Progenitor cell of endocrine pancreas (in vitro differentiated cells): ENCODE measurements at regions not wholly inside any gene's neighbourhood (a gene's known extent, or its start where the extent isn't known, plus 50 kb on each side); places are given as distances from the start of the nearest gene placed in this dataset.

Experiments
- DNase-seq: peaks from one replicate; pipeline ENCODE4 v3.0.0; 2021; ENCODE audit warnings: low spot score; ENCODE audit not compliant: unreplicated experiment
- H3K27ac Mint-ChIP-seq: 2 replicates; pipeline ENCODE4 v1.8.0; 2021; ENCODE audit warnings: mild to moderate bottlenecking, moderate library complexity, mixed read lengths
- H3K27me3 Mint-ChIP-seq: 2 replicates; pipeline ENCODE4 v1.8.0; 2021; ENCODE audit warnings: mixed read lengths
- H3K36me3 Mint-ChIP-seq: 2 replicates; pipeline ENCODE4 v1.8.0; 2022; ENCODE audit warnings: mixed read lengths; ENCODE audit not compliant: insufficient read depth
- H3K4me1 Mint-ChIP-seq: 2 replicates; pipeline ENCODE4 v1.8.0; 2021; ENCODE audit warnings: low read depth, mixed read lengths
- H3K4me3 Mint-ChIP-seq: 2 replicates; pipeline ENCODE4 v1.8.0; 2021; ENCODE audit warnings: low read depth, mild to moderate bottlenecking, moderate library complexity, mixed read lengths
- H3K9me3 Mint-ChIP-seq: 2 replicates; pipeline ENCODE4 v1.8.0; 2021; ENCODE audit warnings: low read depth, mixed read lengths
- TF ChIP-seq, protein P1 (sequence below): fragments of 200-600 bp; sonication (generic); IDR thresholded peaks from one replicate; pipeline ENCODE4 v1.5.0; 2021; ENCODE audit warnings: antibody characterized with exemption, mild to moderate bottlenecking; ENCODE audit not compliant: unreplicated experiment

DNA sequence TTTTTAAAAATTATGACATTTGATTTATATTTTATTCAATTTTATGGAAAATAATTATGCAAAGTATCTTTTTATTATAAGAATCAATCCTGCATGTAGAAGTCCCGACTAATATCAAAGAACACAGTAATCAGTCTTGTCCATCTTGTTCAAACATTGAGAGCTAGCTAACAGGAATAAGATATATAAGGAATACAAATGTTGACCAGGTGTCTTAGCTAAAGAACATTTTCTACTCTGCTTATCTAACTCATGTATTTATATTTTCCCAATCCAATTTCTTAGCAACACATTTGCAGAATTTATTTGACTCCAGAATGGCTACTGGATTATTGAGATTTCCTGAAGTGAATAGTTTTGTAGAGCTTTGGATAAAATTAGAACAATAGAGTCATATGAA is 61.5 kb upstream of the NR3C2 start:
- Mint-ChIP-seq H3K27ac (no peak overlapping the region), H3K27me3 (no peaks in the 10 kb centered on the region), H3K36me3 (no peaks in the 10 kb centered on the region), H3K4me3 (no peak overlapping the region), H3K4me1 (no peaks in the 10 kb centered on the region), H3K9me3 (peaks cover 9% of the 10 kb centered on the region)
- DNase-seq, result no peak
- TF ChIP-seq, protein P1, sequence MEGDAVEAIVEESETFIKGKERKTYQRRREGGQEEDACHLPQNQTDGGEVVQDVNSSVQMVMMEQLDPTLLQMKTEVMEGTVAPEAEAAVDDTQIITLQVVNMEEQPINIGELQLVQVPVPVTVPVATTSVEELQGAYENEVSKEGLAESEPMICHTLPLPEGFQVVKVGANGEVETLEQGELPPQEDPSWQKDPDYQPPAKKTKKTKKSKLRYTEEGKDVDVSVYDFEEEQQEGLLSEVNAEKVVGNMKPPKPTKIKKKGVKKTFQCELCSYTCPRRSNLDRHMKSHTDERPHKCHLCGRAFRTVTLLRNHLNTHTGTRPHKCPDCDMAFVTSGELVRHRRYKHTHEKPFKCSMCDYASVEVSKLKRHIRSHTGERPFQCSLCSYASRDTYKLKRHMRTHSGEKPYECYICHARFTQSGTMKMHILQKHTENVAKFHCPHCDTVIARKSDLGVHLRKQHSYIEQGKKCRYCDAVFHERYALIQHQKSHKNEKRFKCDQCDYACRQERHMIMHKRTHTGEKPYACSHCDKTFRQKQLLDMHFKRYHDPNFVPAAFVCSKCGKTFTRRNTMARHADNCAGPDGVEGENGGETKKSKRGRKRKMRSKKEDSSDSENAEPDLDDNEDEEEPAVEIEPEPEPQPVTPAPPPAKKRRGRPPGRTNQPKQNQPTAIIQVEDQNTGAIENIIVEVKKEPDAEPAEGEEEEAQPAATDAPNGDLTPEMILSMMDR, result no peak

DNA sequence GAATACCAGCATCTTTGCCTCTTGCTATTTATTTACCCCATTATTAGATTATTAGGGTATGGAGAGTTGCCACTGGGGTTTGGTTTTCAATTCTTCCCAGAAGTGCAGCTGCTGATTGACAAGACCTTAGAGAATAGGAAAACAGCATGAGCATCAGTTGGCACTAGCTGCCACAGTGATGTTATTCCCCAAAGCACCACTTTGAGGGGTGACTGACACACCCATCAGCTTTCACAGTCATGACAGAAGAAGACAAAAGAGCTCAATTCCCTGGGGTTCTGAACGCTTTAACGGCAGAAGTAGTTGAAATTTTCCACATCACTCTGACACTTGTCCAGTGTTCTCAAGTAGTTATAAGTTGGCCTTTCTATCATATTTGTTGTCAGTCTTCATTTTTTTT is 55.0 kb upstream of the NR3C2 start:
- no peak for DNase-seq
- TF ChIP-seq, protein P1, result no peak
- Mint-ChIP-seq H3K27me3 (no peaks in the 10 kb centered on the region), H3K9me3 (peaks cover 4% of the 10 kb centered on the region), H3K27ac (no peak overlapping the region), H3K36me3 (no peaks in the 10 kb centered on the region), H3K4me3 (no peak overlapping the region), H3K4me1 (no peaks in the 10 kb centered on the region)

DNA sequence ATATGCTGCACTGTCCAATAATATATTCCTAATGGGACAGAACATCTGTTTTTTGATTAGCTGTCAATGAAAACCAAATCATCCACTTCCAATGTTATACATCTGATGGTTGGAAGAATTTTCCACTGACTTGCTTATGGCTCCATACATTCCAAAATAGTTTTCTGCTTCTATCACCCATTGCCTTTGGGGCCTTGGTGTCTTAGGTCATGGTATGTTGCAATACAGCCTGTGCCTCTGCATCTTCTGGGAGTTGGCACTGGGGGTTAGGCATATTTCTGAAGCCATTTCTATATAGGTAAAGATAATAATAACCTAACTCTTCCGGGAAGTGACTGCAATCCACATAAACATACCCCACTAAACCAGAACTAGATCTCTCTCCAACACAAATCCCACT is 53.2 kb upstream of the NR3C2 start:
- no peak for DNase-seq
- no peaks in the 10 kb centered on the region for H3K36me3 Mint-ChIP-seq
- TF ChIP-seq, protein P1, result no peak
- H3K27me3 Mint-ChIP-seq, result no peaks in the 10 kb centered on the region
- no peak overlapping the region for H3K27ac Mint-ChIP-seq
- no peaks in the 10 kb centered on the region for H3K9me3 Mint-ChIP-seq
- H3K4me3 Mint-ChIP-seq, result no peak overlapping the region
- no peaks in the 10 kb centered on the region for H3K4me1 Mint-ChIP-seq
